Spinal cord (tissue), 9 donors: ENCODE measurements at regions not wholly inside any gene's neighbourhood (a gene's known extent, or its start where the extent isn't known, plus 50 kb on each side); places are given as distances from the start of the nearest gene placed in this dataset.

ENCODE experiments used
- DNase-seq, 6 donors: peaks; one replicate each; pipeline versions ENCODE4 v3.0.0 to v3.0.0-alpha.2; 2013 to 2015; ENCODE audit warnings: low spot score in 6 of 6, low read depth in 4 of 6
- H3K27ac ChIP-seq: one replicate; pipeline ENCODE4 v1.5.1; 2013; ENCODE audit warnings: low read depth, low read length, control low read depth
- H3K27me3 ChIP-seq: one replicate; pipeline ENCODE4 v1.6.1; 2013; ENCODE audit warnings: low read length; ENCODE audit not compliant: control insufficient read depth, insufficient read depth
- H3K36me3 ChIP-seq: one replicate; pipeline ENCODE4 v1.6.1; 2013; ENCODE audit warnings: low read length; ENCODE audit not compliant: control insufficient read depth, insufficient read depth
- H3K4me1 ChIP-seq: one replicate; pipeline ENCODE4 v1.6.1; 2013; ENCODE audit warnings: low read length; ENCODE audit not compliant: control insufficient read depth, insufficient read depth
- H3K4me3 ChIP-seq: one replicate; pipeline ENCODE4 v1.5.1; 2013; ENCODE audit warnings: low read depth, low read length, control low read depth
- H3K9me3 ChIP-seq: one replicate; pipeline ENCODE4 v1.6.1; 2013; ENCODE audit warnings: low read length; ENCODE audit not compliant: control insufficient read depth, insufficient read depth
- WGBS: methylation state at CpG from one replicate; pipeline ENCODE4 v1.1.5; 2013; ENCODE audit warnings: missing lambda C conversion rate; ENCODE audit not compliant: insufficient coverage; 5-methylcytosine and 5-hydroxymethylcytosine counted together
- donor health status: healthy.

- no peaks in the 10 kb centered on the region for H3K27me3 ChIP-seq
- no peak overlapping the region for H3K27ac ChIP-seq
- peaks cover 2% of the 10 kb centered on the region for H3K4me1 ChIP-seq
- 67% methylated on average over 4 of the region's 8 CpGs for WGBS
- H3K36me3 ChIP-seq = no peaks in the 10 kb centered on the region
- H3K9me3 ChIP-seq = no peaks in the 10 kb centered on the region
- H3K4me3 ChIP-seq = no peak overlapping the region
- peak in 1 of 6 donors; percentile 75 for DNase-seq
These were observed 167.8 kb upstream of the CXCL12 start for GRCh38 chr10:44552726-44553125.

- Histone ChIP-seq H3K27ac (no peak overlapping the region), H3K4me3 (no peak overlapping the region), H3K4me1 (peaks cover 5% of the 10 kb centered on the region), H3K27me3 (no peaks in the 10 kb centered on the region), H3K36me3 (no peaks in the 10 kb centered on the region), H3K9me3 (no peaks in the 10 kb centered on the region)
- DNase-seq = peak in 2 of 6 donors; percentile 16 to 42
- WGBS = 71% methylated on average over 6 of the region's 7 CpGs
These were observed 172.8 kb upstream of the CXCL12 start for GRCh38 chr10:44557596-44558191.

DNA sequence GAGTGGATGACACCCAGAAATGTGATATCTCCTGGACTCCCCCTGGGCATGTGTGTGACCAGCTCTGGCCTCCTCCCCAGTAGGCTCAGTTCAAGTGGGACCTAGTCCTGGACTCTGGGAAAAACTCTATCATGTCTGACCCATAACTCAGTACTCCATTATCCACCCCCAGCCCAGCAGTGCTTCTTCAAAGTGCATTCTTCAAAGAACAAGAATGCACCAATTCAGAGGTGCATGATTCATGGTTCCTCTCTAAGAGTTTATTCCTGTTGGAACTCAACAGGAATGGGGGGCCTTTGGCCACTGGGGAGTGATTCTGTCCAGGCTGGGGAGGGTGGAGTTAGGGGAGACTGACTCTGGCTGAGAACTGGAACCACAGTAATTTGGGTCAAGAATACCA lies 173.6 kb upstream of the CXCL12 start:
- H3K9me3 ChIP-seq = no peaks in the 10 kb centered on the region
- H3K27me3 ChIP-seq = no peaks in the 10 kb centered on the region
- no peaks in the 10 kb centered on the region for H3K36me3 ChIP-seq
- no peak overlapping the region for H3K4me3 ChIP-seq
- H3K4me1 ChIP-seq = peaks cover 5% of the 10 kb centered on the region
- DNase-seq = no peak
- H3K27ac ChIP-seq = no peak overlapping the region

GRCh38 chr10:44564361-44564760 lies 179.5 kb upstream of the CXCL12 start:
- Histone ChIP-seq H3K27me3 (no peaks in the 10 kb centered on the region), H3K4me3 (no peak overlapping the region), H3K36me3 (no peaks in the 10 kb centered on the region), H3K9me3 (no peaks in the 10 kb centered on the region), H3K27ac (no peak overlapping the region), H3K4me1 (no peaks in the 10 kb centered on the region)
- DNase-seq = no peak
- WGBS = 60% methylated on average over 1 of the region's 1 CpG

DNA sequence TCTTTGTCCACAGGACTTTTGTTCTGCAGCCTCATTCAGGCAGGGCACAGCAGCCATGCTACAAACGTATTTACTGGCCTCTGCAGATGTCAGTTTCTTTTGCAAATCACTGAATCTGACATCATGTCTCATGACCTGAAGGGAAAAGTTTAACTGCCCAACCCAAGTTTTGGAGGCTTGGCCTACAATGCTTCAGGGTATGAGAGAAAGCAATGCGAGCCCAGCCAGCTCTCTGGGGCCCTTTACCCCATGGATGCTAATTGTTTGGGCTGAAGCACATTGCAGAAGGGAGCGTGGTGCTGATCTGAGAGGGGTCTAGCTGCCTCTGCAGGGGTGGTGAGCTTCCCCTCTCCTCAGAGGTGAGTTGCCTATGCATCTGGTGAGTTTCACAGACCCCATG lies 179.9 kb upstream of the CXCL12 start:
- Histone ChIP-seq H3K27ac (no peak overlapping the region), H3K4me3 (no peak overlapping the region), H3K9me3 (no peaks in the 10 kb centered on the region), H3K4me1 (no peaks in the 10 kb centered on the region), H3K36me3 (no peaks in the 10 kb centered on the region), H3K27me3 (no peaks in the 10 kb centered on the region)
- no peak for DNase-seq
- 46% methylated on average over 2 of the region's 3 CpGs for WGBS

- H3K27me3 ChIP-seq = no peaks in the 10 kb centered on the region
- no peaks in the 10 kb centered on the region for H3K36me3 ChIP-seq
- no CpG with 5 or more reads among the region's 1 CpG for WGBS
- no peak overlapping the region for H3K27ac ChIP-seq
- H3K4me3 ChIP-seq = no peak overlapping the region
- DNase-seq = no peak
- H3K4me1 ChIP-seq = no peaks in the 10 kb centered on the region
- no peaks in the 10 kb centered on the region for H3K9me3 ChIP-seq
These were observed 181.9 kb upstream of the CXCL12 start for GRCh38 chr10:44566786-44567185.

DNA sequence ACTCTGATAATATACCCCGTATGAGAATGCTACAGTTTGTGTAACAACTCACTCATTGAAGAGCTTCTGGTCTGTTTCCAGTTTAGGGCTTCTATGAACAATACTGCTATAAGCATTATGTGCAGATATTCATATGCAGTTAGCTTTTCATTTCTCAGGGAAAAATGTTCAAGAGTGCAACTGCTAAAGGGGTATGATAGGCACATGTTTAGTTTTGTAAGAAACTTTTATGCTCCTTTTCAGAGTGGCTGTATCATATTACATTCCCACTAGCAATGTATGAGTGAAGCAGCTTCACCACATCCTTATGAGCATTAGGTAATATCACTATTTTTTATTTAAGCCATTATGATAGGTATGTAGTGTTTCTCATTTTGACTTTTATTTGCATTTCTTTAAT lies 182.6 kb upstream of the CXCL12 start:
- Histone ChIP-seq H3K27me3 (no peaks in the 10 kb centered on the region), H3K4me1 (no peaks in the 10 kb centered on the region), H3K9me3 (no peaks in the 10 kb centered on the region), H3K36me3 (no peaks in the 10 kb centered on the region), H3K27ac (no peak overlapping the region), H3K4me3 (no peak overlapping the region)
- DNase-seq = no peak
- WGBS = no CpG with 5 or more reads among the region's 1 CpG

DNA sequence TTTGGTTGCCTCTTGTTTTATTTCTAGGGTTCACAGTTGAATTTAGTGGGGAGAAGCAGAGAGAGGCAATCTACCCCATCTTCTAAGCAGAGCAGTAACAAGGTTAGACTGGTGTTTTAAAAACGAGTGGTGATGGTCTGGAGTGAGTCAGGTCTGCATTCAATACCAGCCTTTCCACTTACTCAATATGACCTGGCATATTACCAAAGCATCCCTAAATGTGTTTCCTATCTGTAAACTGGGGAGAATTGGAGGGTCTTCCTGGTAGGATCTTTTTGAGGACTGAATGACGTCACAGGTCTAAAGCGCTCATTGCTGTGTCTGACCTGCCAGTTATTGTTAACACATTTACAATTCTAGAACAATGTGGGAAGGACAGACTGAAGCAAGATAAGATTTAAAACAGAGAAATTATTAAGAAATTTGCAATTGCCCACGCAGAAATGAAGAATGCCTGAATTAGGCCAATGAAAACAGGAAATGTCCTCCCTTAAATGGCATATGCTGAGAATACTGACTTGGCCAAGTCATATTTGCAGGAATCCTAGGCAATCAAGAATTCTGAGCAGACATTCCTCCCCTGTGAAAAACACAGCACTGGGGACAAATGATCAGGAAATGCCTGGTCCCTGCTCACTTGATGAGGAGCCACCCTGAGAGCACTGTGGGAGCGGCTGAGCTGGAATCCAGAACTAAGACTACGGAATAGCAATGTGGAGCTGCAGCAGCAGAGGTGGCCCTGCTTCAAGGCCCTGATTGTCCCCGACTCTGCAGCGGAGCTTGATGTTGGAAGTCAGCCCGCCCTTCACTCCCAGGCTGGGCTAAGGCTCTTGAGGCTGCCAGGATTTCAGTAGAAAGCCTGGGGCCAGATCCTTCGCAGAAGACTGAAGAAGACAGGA lies 184.5 kb upstream of the CXCL12 start:
- H3K4me1 ChIP-seq = no peaks in the 10 kb centered on the region
- no peaks in the 10 kb centered on the region for H3K27me3 ChIP-seq
- 64% methylated on average over 7 of the region's 10 CpGs for WGBS
- H3K36me3 ChIP-seq = no peaks in the 10 kb centered on the region
- H3K4me3 ChIP-seq = no peak overlapping the region
- no peak overlapping the region for H3K27ac ChIP-seq
- peak in 1 of 6 donors; percentile 17 for DNase-seq
- H3K9me3 ChIP-seq = no peaks in the 10 kb centered on the region

GRCh38 chr10:44571701-44572100 lies 186.8 kb upstream of the CXCL12 start:
- H3K36me3 ChIP-seq = no peaks in the 10 kb centered on the region
- no peak overlapping the region for H3K4me3 ChIP-seq
- H3K27me3 ChIP-seq = no peaks in the 10 kb centered on the region
- no peak for DNase-seq
- H3K4me1 ChIP-seq = no peaks in the 10 kb centered on the region
- no peaks in the 10 kb centered on the region for H3K9me3 ChIP-seq
- WGBS = 100% methylated on average over 1 of the region's 6 CpGs
- H3K27ac ChIP-seq = no peak overlapping the region

GRCh38 chr10:44572146-44572545 lies 187.2 kb upstream of the CXCL12 start:
- 83% methylated on average over 6 of the region's 6 CpGs for WGBS
- DNase-seq = no peak

More at GRCh38 chr10:44572146-44572545, 187.2 kb upstream of the CXCL12 start:
- Histone ChIP-seq H3K36me3 (no peaks in the 10 kb centered on the region), H3K4me1 (no peaks in the 10 kb centered on the region), H3K27me3 (no peaks in the 10 kb centered on the region), H3K27ac (no peak overlapping the region), H3K4me3 (no peak overlapping the region), H3K9me3 (no peaks in the 10 kb centered on the region)
